ENCODE measurements at regions not wholly inside any gene's neighbourhood (a gene's known extent, or its start where the extent isn't known, plus 50 kb on each side); places are given as distances from the start of the nearest gene placed in this dataset.

- Histone ChIP-seq H3K79me2 (ENCODE audit: control insufficient read depth, insufficient read depth, low read length) (no peaks in the 10 kb centered on the region), H3K27ac (ENCODE audit: low read length in 2 of 2) (no peak overlapping the region), H3K9ac (ENCODE audit: low read length) (no peak overlapping the region), H2AFZ (ENCODE audit: insufficient read depth, low read depth, low read length, poor library complexity, severe bottlenecking) (no peak overlapping the region), H3K4me1 (ENCODE audit: control insufficient read depth in 2 of 2, insufficient read depth in 2 of 2, low read length in 2 of 2) (no peaks in the 10 kb centered on the region), H3K36me3 (replicated peaks in 1 of 2; ENCODE audit: control extremely low read depth in 1 of 2, control insufficient read depth in 1 of 2, extremely low read depth in 1 of 2, insufficient read depth in 2 of 2, low read length in 1 of 2) (no peaks in the 10 kb centered on the region), H3K4me2 (replicated peaks; ENCODE audit: low read depth, low read length, poor library complexity, severe bottlenecking) (no peak overlapping the region), H3K27me3 (replicated peaks in 1 of 4; ENCODE audit: control extremely low read depth in 1 of 4, control insufficient read depth in 3 of 4, insufficient read depth in 4 of 4, low read length in 3 of 4) (no peaks in the 10 kb centered on the region), H3K9me3 (ENCODE audit: control extremely low read depth in 1 of 3, control insufficient read depth in 2 of 3, insufficient read depth in 1 of 3, low read length in 2 of 3) (peaks cover 0 to 3% (median 1%) of the 10 kb centered on the region in 3 donors), H4K20me1 (ENCODE audit: control insufficient read depth, insufficient read depth, low read length, poor library complexity, severe bottlenecking) (no peaks in the 10 kb centered on the region), H3K4me3 (ENCODE audit: control extremely low read depth in 1 of 5, extremely low read depth in 1 of 5, insufficient read depth in 1 of 5, low read depth in 2 of 5, low read length in 4 of 5) (no peak overlapping the region)
- no CpG with 5 or more reads among the region's 1 CpG for WGBS (ENCODE audit: insufficient coverage)
- ChIA-PET CTCF (no interaction called here), POLR2A (no interaction called here)
- no peak overlapping the region for H3K27ac Mint-ChIP-seq
- DNase-seq (no peak), ATAC-seq (ENCODE audit: low read depth) (no peak)
- H3K4me1 Mint-ChIP-seq = no peaks in the 10 kb centered on the region
- peaks cover 14% of the 10 kb centered on the region for H3K27me3 Mint-ChIP-seq
- no peak for TF ChIP-seq EZH2 (IDR thresholded peaks at IDR 0.05; ENCODE audit: borderline replicate concordance, insufficient read depth, low read depth, low read length, poor library complexity, severe bottlenecking)
- TF ChIP-seq CTCF (IDR thresholded peaks at IDR 0.05) = no peak
- intact Hi-C loops (cut with micrococcal nuclease) = no loop called here
- H3K9me3 Mint-ChIP-seq (ENCODE audit: insufficient read depth) = peaks cover 16% of the 10 kb centered on the region
- H3K4me3 Mint-ChIP-seq = no peak overlapping the region
Measured at GRCh38 chr3:39626198-39626597, 158.7 kb downstream of the MOBP start.

- no peak overlapping the region for H3K9ac ChIP-seq (ENCODE audit: low read length)
- peaks cover 14% of the 10 kb centered on the region for H3K9me3 Mint-ChIP-seq (ENCODE audit: insufficient read depth)
Measured at GRCh38 chr3:39631136-39631535, 163.7 kb downstream of the MOBP start.

More at GRCh38 chr3:39631136-39631535, 163.7 kb downstream of the MOBP start:
- H3K27ac ChIP-seq (ENCODE audit: low read length in 2 of 2) = no peak overlapping the region
- no peaks in the 10 kb centered on the region for H4K20me1 ChIP-seq (ENCODE audit: control insufficient read depth, insufficient read depth, low read length, poor library complexity, severe bottlenecking)
- no peak overlapping the region for H3K27ac Mint-ChIP-seq
- ChIA-PET CTCF (no interaction called here), POLR2A (no interaction called here)
- no peak for DNase-seq
- no peaks in the 10 kb centered on the region for H3K27me3 ChIP-seq (replicated peaks in 1 of 4; ENCODE audit: control extremely low read depth in 1 of 4, control insufficient read depth in 3 of 4, insufficient read depth in 4 of 4, low read length in 3 of 4)
- no peak overlapping the region for H3K4me3 ChIP-seq (ENCODE audit: control extremely low read depth in 1 of 5, extremely low read depth in 1 of 5, insufficient read depth in 1 of 5, low read depth in 2 of 5, low read length in 4 of 5)
- no peak overlapping the region for H2AFZ ChIP-seq (ENCODE audit: insufficient read depth, low read depth, low read length, poor library complexity, severe bottlenecking)
- H3K79me2 ChIP-seq (ENCODE audit: control insufficient read depth, insufficient read depth, low read length) = no peaks in the 10 kb centered on the region
- intact Hi-C loops (cut with micrococcal nuclease) = no loop called here
- H3K4me1 ChIP-seq (ENCODE audit: control insufficient read depth in 2 of 2, insufficient read depth in 2 of 2, low read length in 2 of 2) = no peaks in the 10 kb centered on the region
- H3K4me3 Mint-ChIP-seq = no peak overlapping the region
- H3K36me3 ChIP-seq (replicated peaks in 1 of 2; ENCODE audit: control extremely low read depth in 1 of 2, control insufficient read depth in 1 of 2, extremely low read depth in 1 of 2, insufficient read depth in 2 of 2, low read length in 1 of 2) = no peaks in the 10 kb centered on the region
- no peak for ATAC-seq (ENCODE audit: low read depth)
- WGBS (ENCODE audit: insufficient coverage) = 92% methylated on average over 4 of the region's 5 CpGs
- peaks cover 0 to 3% (median 1%) of the 10 kb centered on the region in 3 donors for H3K9me3 ChIP-seq (ENCODE audit: control extremely low read depth in 1 of 3, control insufficient read depth in 2 of 3, insufficient read depth in 1 of 3, low read length in 2 of 3)
- H3K4me2 ChIP-seq (replicated peaks; ENCODE audit: low read depth, low read length, poor library complexity, severe bottlenecking) = no peak overlapping the region
- H3K4me1 Mint-ChIP-seq = no peaks in the 10 kb centered on the region
- TF ChIP-seq EZH2 (IDR thresholded peaks at IDR 0.05; ENCODE audit: borderline replicate concordance, insufficient read depth, low read depth, low read length, poor library complexity, severe bottlenecking) (no peak), CTCF (IDR thresholded peaks at IDR 0.05) (no peak)
- H3K27me3 Mint-ChIP-seq = peaks cover 5% of the 10 kb centered on the region
